ENCODE measurements at regions not wholly inside any gene's neighbourhood (a gene's known extent, or its start where the extent isn't known, plus 50 kb on each side); places are given as distances from the start of the nearest gene placed in this dataset.

DNA sequence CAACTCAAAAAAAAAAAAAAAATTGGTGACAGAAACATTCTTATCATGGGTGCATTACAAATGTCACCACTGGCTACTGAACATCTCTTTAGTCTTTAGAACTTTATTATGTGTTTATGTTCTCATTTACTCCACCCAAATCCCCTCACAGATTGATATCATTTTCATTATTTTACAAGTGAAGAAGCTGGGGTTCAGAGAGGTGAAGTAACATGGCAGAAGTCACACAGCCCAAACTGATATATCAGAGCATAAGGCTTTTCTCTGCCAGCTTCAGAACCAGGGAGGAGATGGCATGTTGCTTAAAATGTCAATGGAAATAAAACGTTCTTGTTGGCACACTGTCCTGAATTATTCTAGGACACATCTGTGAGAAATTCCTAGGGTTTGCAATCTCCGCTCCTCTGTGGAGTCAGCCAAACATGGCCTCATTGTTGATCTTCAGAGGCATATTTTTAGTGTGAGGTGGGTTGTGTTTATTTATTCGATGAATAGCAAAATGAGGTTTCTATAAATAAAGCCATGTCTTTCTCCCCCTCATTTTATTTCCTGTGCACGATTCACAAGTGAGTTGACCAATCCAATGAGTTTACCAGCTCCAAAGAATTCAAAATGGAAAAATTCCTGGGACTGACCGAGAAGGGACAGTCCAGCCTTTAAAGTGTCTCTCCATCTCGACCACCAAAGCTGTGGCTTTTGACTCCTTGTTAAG lies 72.9 kb upstream of the ANO1 start:
- peaks cover under 1% of the 10 kb centered on the region for H3K27me3 Mint-ChIP-seq
- H3K9me3 Mint-ChIP-seq = no peaks in the 10 kb centered on the region
- no peak for ATAC-seq
- no peaks in the 10 kb centered on the region for H3K4me1 Mint-ChIP-seq
- H3K4me3 Mint-ChIP-seq = no peak overlapping the region
- H3K27ac Mint-ChIP-seq = no peak overlapping the region
- no peaks in the 10 kb centered on the region for H3K36me3 Mint-ChIP-seq

DNA sequence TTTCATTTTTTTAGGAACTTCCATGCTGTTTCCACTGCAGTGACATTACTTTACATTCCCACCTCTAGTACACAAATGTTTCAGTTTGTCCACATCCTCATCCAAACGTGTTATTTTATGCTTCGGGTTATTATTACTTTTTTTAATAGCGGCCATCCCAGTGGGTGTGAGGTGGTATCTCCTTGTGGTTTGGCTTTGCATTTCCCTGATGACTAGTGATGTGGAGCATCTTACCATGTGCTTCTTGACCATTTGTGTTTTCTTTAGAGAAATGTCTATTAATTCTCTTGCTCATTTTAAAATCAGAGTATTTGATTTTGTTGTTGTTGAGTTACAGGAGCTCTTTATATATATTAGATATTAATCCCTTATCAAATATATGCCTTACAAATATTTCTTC lies 70.3 kb upstream of the ANO1 start:
- H3K36me3 Mint-ChIP-seq = no peaks in the 10 kb centered on the region
- H3K9me3 Mint-ChIP-seq = no peaks in the 10 kb centered on the region
- H3K27ac Mint-ChIP-seq = no peak overlapping the region
- no peak for ATAC-seq
- no peaks in the 10 kb centered on the region for H3K4me1 Mint-ChIP-seq
- H3K4me3 Mint-ChIP-seq = no peak overlapping the region
- no peaks in the 10 kb centered on the region for H3K27me3 Mint-ChIP-seq

GRCh38 chr11:70010774-70011173 lies 67.3 kb upstream of the ANO1 start:
- no peaks in the 10 kb centered on the region for H3K27me3 Mint-ChIP-seq
- H3K4me1 Mint-ChIP-seq = no peaks in the 10 kb centered on the region
- H3K36me3 Mint-ChIP-seq = no peaks in the 10 kb centered on the region
- ATAC-seq = peak; percentile 8
- no peaks in the 10 kb centered on the region for H3K9me3 Mint-ChIP-seq
- no peak overlapping the region for H3K27ac Mint-ChIP-seq
- H3K4me3 Mint-ChIP-seq = no peak overlapping the region

DNA sequence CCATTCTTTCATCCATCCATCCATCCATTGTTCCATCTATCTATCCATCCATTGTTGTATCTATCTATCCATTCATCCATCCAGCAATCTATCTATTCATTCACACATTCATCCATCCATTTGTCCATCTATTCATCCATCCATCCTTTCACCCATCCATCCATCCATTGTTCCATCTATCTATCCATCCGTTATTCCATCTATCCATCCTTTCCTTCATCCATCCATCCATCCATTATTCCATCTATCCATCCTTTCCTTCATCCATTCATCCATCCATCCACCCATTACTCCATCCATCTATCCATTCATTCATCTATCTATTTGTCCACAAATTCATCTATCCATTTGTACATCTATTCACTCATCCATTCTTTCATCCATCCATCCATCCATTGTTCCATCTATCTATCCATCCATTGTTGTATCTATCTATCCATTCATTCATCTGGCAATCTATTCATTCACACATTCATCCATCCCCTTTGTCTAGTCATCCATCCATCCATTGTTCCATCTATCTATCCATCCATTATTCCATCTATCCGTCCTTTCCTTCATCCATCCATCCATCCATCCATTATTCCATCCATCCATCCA lies 65.9 kb upstream of the ANO1 start:
- ATAC-seq = no peak
- no peaks in the 10 kb centered on the region for H3K9me3 Mint-ChIP-seq

GRCh38 chr11:70014291-70014690 lies 63.8 kb upstream of the ANO1 start:
- Mint-ChIP-seq H3K27me3 (peaks cover 21% of the 10 kb centered on the region), H3K4me3 (no peak overlapping the region), H3K36me3 (no peaks in the 10 kb centered on the region), H3K27ac (no peak overlapping the region), H3K9me3 (no peaks in the 10 kb centered on the region), H3K4me1 (no peaks in the 10 kb centered on the region)
- ATAC-seq = no peak

More for the DNA sequence above, 65.9 kb upstream of the ANO1 start:
- no peak overlapping the region for H3K4me3 Mint-ChIP-seq
- H3K27ac Mint-ChIP-seq = no peak overlapping the region
- no peaks in the 10 kb centered on the region for H3K36me3 Mint-ChIP-seq
- no peaks in the 10 kb centered on the region for H3K4me1 Mint-ChIP-seq
- H3K27me3 Mint-ChIP-seq = peaks cover 5% of the 10 kb centered on the region

GRCh38 chr11:70016666-70017367 lies 61.3 kb upstream of the ANO1 start:
- H3K9me3 Mint-ChIP-seq = no peaks in the 10 kb centered on the region
- peaks cover 36% of the 10 kb centered on the region for H3K27me3 Mint-ChIP-seq
- no peaks in the 10 kb centered on the region for H3K4me1 Mint-ChIP-seq
- no peaks in the 10 kb centered on the region for H3K36me3 Mint-ChIP-seq
- ATAC-seq = no peak
- no peak overlapping the region for H3K4me3 Mint-ChIP-seq
- H3K27ac Mint-ChIP-seq = no peak overlapping the region

DNA sequence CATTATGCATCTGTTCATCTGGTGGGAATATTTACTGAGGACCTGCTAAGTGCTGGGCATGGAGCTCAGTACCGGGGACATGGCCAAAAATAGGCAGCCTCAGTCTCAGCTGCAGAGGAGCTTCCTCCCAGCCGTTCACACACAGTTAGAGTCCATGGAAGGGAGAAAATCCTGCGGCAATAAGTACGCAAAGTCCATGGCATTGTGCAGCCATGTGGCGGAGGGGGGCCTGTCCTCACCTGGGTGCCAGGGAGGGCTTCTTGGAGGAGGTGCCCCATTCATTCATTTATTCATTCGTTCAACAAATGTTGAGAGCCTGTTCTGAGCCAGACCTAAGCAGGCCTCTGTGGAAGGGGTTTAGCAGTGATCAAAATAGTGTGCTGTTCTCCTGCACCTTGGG lies 59.3 kb upstream of the ANO1 start:
- Mint-ChIP-seq H3K4me3 (no peak overlapping the region), H3K27ac (no peak overlapping the region), H3K9me3 (no peaks in the 10 kb centered on the region), H3K4me1 (no peaks in the 10 kb centered on the region), H3K27me3 (peaks cover 36% of the 10 kb centered on the region), H3K36me3 (no peaks in the 10 kb centered on the region)
- no peak for ATAC-seq

- Mint-ChIP-seq H3K4me1 (no peaks in the 10 kb centered on the region), H3K36me3 (no peaks in the 10 kb centered on the region), H3K27ac (no peak overlapping the region), H3K4me3 (no peak overlapping the region), H3K27me3 (peaks cover 36% of the 10 kb centered on the region), H3K9me3 (no peaks in the 10 kb centered on the region)
- ATAC-seq = no peak
Observed at GRCh38 chr11:70019576-70020011, 58.5 kb upstream of the ANO1 start.

DNA sequence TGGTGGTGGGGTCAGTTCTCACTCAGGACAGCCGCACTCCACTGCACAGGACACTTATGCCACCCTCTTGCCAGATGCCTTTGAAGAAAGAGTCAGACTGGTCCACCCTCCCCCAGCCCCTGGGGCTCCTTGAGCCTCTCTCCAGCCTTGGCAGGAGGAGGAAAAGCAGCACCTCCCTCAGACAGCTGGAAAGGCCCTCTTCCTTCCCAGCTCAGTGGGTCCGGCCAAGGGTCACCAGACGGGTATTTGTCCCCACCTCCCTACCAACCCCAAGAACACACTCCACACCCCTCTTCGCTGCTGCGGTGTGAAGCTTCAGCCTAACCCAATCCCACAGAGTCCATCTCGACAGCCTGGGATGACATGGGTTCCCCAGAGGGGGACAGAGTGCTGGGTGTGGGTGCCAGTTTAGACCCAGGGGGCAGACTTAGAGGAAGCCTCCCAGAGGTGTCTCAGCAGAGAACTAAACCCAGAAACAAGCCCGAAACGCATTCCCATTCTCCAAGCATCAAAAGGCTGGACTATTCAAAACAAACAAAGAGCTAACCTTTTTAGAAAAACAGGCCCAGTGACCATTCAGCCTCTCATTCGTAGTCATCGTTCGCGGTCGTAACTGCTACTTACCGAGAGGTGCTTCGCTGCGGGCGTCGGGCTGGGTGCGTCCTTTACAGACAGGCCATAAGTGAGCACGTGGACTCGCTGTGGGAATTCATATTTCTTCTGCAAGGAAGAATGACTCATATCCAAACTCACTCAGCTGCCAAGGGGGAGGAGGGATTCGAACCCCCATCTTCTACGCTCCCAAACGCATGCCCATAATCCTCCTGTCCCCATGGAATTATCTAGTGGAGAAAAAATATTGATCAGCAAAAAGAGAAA lies 57.5 kb upstream of the ANO1 start:
- Mint-ChIP-seq H3K27me3 (peaks cover 36% of the 10 kb centered on the region), H3K36me3 (no peaks in the 10 kb centered on the region), H3K4me3 (no peak overlapping the region), H3K27ac (no peak overlapping the region), H3K9me3 (no peaks in the 10 kb centered on the region), H3K4me1 (no peaks in the 10 kb centered on the region)
- ATAC-seq = no peak

DNA sequence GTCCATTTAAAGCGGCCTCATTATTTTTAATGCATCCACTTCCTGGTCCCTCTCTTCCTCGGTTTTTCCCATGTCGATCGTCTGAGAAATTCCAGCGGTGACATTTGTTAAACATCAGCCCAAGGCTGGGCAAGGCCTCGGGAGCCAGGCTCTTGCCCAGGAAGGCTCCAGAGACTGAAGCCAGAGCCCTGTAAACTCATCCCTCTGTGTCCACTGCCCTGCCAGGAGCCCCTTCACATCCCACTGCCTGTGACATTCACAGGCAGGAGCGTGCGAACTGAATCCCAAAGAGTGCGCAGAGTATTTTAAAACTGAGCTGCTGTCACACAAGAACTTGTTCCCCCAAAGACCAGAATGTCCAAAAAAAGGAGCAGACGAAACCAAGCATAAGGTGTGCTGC lies 56.5 kb upstream of the ANO1 start:
- ATAC-seq = no peak
- Mint-ChIP-seq H3K27ac (no peak overlapping the region), H3K36me3 (no peaks in the 10 kb centered on the region), H3K27me3 (peaks cover 36% of the 10 kb centered on the region), H3K4me3 (no peak overlapping the region), H3K9me3 (no peaks in the 10 kb centered on the region), H3K4me1 (no peaks in the 10 kb centered on the region)

DNA sequence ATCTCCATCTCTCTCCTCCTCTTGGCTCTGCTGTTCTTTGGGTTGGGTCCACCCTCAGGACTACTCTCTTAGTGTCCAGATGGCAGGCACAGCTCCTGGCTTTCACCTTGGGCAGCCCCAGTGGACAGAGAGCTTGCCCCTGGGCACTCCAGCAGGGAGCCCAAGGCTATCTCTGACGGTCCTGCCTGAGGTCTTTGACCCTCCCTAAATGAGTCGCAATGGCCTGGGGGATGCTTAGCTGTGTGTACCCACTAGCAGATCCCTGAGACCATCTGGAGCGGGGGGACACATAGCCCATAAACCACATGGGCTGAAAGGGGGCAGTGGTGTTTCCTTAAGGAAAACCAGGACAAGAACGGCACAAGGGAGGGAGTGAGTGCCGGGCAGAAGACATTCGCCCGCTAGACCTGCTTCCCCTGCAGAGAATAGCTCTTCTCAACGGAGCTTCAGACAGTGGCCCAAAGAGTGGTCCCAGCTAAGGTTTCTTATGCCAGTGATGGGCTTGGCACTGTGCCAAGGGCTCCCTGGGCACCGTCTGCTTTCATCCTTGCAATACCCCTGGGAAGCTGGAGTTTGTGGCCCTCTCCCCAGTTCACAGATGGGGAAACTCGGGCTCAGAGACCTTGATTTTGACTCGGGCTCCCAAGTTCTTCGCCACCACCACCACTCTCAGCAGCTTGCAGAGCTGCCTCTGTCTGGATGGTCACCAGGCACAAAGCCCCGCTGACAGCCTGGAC lies 53.9 kb upstream of the ANO1 start:
- H3K36me3 Mint-ChIP-seq = no peaks in the 10 kb centered on the region
- peaks cover 15% of the 10 kb centered on the region for H3K27me3 Mint-ChIP-seq
- H3K9me3 Mint-ChIP-seq = no peaks in the 10 kb centered on the region
- no peak for ATAC-seq
- no peak overlapping the region for H3K27ac Mint-ChIP-seq
- H3K4me3 Mint-ChIP-seq = no peak overlapping the region
- H3K4me1 Mint-ChIP-seq = no peaks in the 10 kb centered on the region

DNA sequence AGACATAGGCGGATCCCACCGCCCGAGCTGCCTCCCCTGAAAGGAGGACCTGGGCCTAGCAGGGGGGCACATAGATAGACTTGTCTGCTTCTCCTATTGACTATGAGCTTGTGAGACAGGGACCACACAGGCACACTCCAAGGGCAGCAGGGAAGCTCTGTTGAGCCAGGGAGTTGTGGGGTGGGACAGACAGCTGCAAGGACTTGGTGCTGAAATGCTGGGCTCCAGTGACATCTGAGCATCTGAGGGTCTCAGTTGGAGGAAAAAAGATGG lies 53.4 kb upstream of the ANO1 start:
- Mint-ChIP-seq H3K27me3 (peaks cover 15% of the 10 kb centered on the region), H3K4me3 (no peak overlapping the region), H3K4me1 (no peaks in the 10 kb centered on the region), H3K27ac (no peak overlapping the region), H3K9me3 (no peaks in the 10 kb centered on the region), H3K36me3 (no peaks in the 10 kb centered on the region)
- ATAC-seq = no peak

- peaks cover 9% of the 10 kb centered on the region for H3K27me3 Mint-ChIP-seq
- H3K4me1 Mint-ChIP-seq = no peaks in the 10 kb centered on the region
- H3K27ac Mint-ChIP-seq = no peak overlapping the region
- no peak for ATAC-seq
- no peak overlapping the region for H3K4me3 Mint-ChIP-seq
- no peaks in the 10 kb centered on the region for H3K36me3 Mint-ChIP-seq
- no peaks in the 10 kb centered on the region for H3K9me3 Mint-ChIP-seq
Observed at GRCh38 chr11:70025308-70025707, 52.8 kb upstream of the ANO1 start.

DNA sequence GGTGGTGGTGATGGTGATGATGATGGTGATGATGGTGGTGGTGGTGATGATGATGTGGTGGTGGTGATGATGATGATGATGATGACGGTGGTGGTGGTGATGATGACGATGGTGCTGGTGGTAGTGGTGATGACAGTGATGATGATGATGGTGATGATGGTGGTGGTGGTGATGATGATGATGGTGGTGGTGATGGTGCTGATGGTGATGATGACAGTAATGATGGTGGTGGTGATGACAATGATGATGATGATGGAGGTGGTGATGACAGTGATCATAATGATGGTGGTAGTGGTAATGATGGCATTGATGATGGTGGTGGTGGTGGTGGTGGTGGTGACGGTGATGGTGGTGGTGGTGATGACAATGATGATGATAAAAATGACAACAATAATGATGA lies 52.1 kb upstream of the ANO1 start:
- peaks cover 2% of the 10 kb centered on the region for H3K27me3 Mint-ChIP-seq
- no peaks in the 10 kb centered on the region for H3K36me3 Mint-ChIP-seq
- no peak overlapping the region for H3K4me3 Mint-ChIP-seq
- no peak for ATAC-seq
- no peaks in the 10 kb centered on the region for H3K4me1 Mint-ChIP-seq
- H3K27ac Mint-ChIP-seq = no peak overlapping the region
- H3K9me3 Mint-ChIP-seq = no peaks in the 10 kb centered on the region

GRCh38 chr11:70026726-70027125 lies 51.4 kb upstream of the ANO1 start:
- no peak for ATAC-seq
- no peak overlapping the region for H3K4me3 Mint-ChIP-seq
- H3K4me1 Mint-ChIP-seq = no peaks in the 10 kb centered on the region
- H3K27ac Mint-ChIP-seq = no peak overlapping the region
- no peaks in the 10 kb centered on the region for H3K36me3 Mint-ChIP-seq
- no peaks in the 10 kb centered on the region for H3K9me3 Mint-ChIP-seq
- H3K27me3 Mint-ChIP-seq = peaks cover 4% of the 10 kb centered on the region

All from stimulated activated memory B cell treated with anti-CD40 and anti-IgM and Interleukin-4, amounts not matched to agents 10 μg/mL and 1 μg/mL and 100 μg/mL, for 72 hours (primary cell).